Right cardiac atrium (tissue), 5 donors: ENCODE measurements at regions not wholly inside any gene's neighbourhood (a gene's known extent, or its start where the extent isn't known, plus 50 kb on each side); places are given as distances from the start of the nearest gene placed in this dataset.

Source experiments
- ATAC-seq, 2 donors: fragments of 200-7000 bp; cut with Tn5 transposase; one replicate each; pipeline versions ENCODE4 v1.8.0 to v1.9.1; 2020; ENCODE audit warnings: moderate library complexity in 2 of 2, mild to moderate bottlenecking in 1 of 2
- DNase-seq, 3 donors: peaks; one replicate each; pipeline ENCODE4 v3.0.0-alpha.2; 2020
- H3K27ac ChIP-seq: one replicate; pipeline ENCODE4 v1.5.1; 2013; ENCODE audit warnings: mild to moderate bottlenecking, low read length, control low read depth, moderate library complexity
- H3K27me3 ChIP-seq: one replicate; pipeline ENCODE4 v1.6.1; 2013; ENCODE audit not compliant: control insufficient read depth, insufficient read depth
- H3K4me1 ChIP-seq: one replicate; pipeline ENCODE4 v1.6.1; 2013; ENCODE audit warnings: low read length; ENCODE audit not compliant: control insufficient read depth, insufficient read depth
- H3K4me3 ChIP-seq: one replicate; pipeline ENCODE4 v1.5.1; 2013; ENCODE audit warnings: low read length, control low read depth
- H3K9me3 ChIP-seq: one replicate; pipeline ENCODE4 v1.6.1; 2013; ENCODE audit warnings: low read length; ENCODE audit not compliant: control insufficient read depth
- WGBS: extraction: QIAGEN DNeasy Blood & Tissue Kit; methylation state at CpG from one replicate; pipeline ENCODE4 v1.1.7; 2013; 5-methylcytosine and 5-hydroxymethylcytosine counted together
- intact Hi-C, 4 donors: fragments of 100-400 bp; cut with DNase I; formaldehyde crosslinking; loops; one replicate each; pipeline versions ENCODE4 v1.11.0 to v1.14.0; 2022 to 2023
- donor health status: healthy with polysubstance abuse.
- donor health status: DM: no; HTN: yes; CAD: no.
- donor health status: DM: no; HTN: no; CAD: no.
- donor health status: DM: no; HTN: yes; CAD: no; lungs with severe emphysema.
- donor health status: DM: yes; HTN: yes; CAD: no.

DNA sequence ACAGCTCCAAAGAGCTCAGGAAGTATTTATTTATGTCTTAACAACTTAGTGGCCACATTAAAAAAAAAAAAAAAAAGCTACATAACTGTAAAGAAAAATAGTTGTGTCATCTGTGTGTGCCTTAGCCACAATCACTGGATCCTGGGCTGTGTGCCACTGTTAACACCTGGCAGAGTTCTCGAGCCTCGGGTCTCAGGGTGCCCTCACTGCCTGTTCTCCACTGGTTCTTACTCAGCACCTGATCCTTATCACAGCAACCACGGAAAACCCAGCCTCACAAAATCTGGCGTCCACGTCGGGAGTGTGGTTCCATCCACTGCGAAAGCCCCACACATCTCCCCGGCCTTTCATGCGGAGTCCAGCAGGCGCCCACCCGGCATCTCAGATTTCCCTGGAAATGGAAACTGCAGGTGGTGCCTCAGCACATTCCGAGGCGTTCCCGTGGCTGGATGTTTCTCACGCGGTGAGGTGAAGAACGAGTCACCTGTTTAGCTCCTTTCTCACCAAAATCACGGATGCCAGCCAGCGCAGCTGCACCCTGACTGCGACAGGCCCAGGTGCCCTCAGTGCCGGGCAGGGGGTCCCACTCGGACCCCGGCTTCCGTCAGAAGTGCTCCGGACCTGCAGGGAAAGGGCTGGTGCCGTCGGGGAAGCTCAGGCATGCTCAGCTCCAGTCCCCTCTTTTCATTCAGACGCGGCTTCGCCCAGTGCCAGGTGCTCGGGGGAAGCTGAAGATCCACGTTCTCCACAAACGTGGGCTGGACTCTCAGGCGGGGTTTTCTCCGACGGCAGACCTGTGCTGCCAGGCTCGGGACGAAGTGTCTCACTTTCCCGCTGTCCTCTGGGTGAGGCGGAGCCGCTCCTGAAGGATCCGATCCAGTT is 198.7 kb upstream of the SALL3 start:
- intact Hi-C loops: no loop called here
- DNase-seq: no peak
- Histone ChIP-seq H3K27ac (no peak overlapping the region), H3K4me1 (no peaks in the 10 kb centered on the region), H3K9me3 (no peaks in the 10 kb centered on the region), H3K27me3 (no peaks in the 10 kb centered on the region), H3K4me3 (no peak overlapping the region)
- 87% methylated on average over 42 of the region's 42 CpGs for WGBS
- ATAC-seq: no peak

DNA sequence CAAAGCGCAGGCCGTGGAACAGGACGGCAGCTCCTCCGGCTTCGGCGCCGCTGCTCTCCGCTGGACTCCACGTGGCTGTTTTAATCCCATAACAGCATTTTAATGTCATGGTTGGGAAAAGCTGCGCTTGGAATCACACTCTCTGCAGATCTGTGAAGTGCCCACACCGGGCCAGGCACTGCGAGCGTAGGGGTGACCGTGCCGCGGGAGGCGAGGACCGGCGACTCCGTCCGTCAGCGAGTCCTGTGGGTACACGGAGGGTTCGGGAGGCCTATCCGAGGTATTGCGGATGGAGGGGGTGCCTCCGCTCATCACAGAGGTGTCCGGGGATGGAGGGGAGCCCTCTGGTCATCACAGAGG is 198.0 kb upstream of the SALL3 start:
- WGBS: 91% methylated on average over 28 of the region's 28 CpGs
- no peak for ATAC-seq

DNA sequence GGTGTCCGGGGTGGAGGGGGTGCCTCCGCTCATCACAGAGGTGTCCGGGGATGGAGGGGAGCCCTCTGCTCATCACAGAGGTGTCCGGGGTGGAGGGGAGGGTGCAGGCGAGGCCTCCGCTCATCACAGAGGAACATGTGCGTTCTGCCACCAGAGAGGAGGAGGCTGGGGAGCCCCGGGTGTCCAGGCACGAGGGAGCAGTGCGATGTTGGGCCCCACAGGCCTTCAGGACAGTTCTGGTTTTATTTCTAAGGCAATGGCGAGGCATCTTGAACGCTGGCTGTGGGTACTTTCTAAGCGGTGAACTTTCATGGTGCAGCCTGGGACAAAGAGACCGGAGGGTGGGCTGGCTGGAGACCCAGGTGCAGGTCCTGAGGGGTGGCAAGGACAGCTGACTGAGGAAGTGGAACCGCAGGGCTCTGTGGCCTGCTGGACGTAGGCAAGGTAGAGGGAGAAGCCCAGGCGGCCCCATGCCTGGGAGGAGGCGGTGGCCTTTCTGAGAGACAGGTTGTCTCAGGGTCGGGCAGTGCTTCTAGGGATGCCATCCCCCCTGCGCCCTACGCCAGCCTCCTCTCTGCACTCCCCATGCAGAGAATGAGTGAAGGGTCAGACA is 196.6 kb upstream of the SALL3 start:
- Histone ChIP-seq H3K9me3 (no peaks in the 10 kb centered on the region), H3K27ac (no peak overlapping the region), H3K27me3 (no peaks in the 10 kb centered on the region), H3K4me3 (no peak overlapping the region), H3K4me1 (no peaks in the 10 kb centered on the region)
- WGBS: 87% methylated on average over 21 of the region's 21 CpGs
- ATAC-seq: no peak
- DNase-seq: no peak
- intact Hi-C loops: no loop called here

More for the DNA sequence above, 198.0 kb upstream of the SALL3 start:
- Histone ChIP-seq H3K4me1 (no peaks in the 10 kb centered on the region), H3K27me3 (no peaks in the 10 kb centered on the region), H3K27ac (no peak overlapping the region), H3K9me3 (no peaks in the 10 kb centered on the region), H3K4me3 (no peak overlapping the region)
- intact Hi-C loops: no loop called here
- DNase-seq: no peak

DNA sequence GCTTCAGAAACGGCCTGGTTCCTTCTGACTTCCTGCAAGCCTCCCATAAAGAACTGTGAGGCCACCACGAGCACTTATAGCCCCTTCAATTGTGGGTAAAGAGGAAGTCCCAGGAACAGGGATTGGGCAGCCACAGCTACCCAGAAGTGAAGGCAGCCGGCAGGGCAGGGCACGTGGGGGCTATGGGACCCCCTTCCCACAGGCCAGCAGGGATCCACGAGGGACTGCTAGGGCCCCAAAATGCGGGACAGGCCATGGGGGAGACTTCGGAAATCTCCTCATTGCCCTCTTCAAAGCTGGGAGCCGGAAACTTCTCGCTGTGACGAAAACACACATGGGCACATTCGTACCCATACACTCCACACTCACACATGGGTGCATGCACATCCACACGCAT is 196.1 kb upstream of the SALL3 start:
- no peaks in the 10 kb centered on the region for H3K9me3 ChIP-seq
- H3K4me3 ChIP-seq: no peak overlapping the region
- no peaks in the 10 kb centered on the region for H3K4me1 ChIP-seq
- intact Hi-C loops: no loop called here
- H3K27ac ChIP-seq: no peak overlapping the region
- ATAC-seq (no peak), DNase-seq (no peak)
- no peaks in the 10 kb centered on the region for H3K27me3 ChIP-seq
- WGBS: 78% methylated on average over 12 of the region's 12 CpGs

DNA sequence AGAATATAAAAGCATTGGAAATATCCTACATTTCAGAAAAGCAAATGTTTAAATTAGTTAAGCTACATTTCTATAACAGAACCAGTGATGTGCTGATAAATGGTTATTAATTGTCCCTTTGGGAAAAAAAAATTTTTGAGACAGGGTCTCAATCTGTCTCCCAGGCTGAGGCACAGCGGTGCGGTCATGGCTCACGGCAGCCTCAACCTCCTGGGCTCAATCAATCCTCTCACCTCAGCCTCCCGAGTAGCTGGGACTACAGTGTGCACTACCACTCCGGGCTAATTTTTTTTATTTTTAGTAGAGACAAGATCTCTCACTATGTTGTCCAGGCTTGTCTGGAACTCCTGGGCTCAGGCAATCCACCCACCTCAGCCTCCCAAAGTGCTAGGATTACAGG is 194.8 kb upstream of the SALL3 start:
- H3K27me3 ChIP-seq: no peaks in the 10 kb centered on the region
- no peak overlapping the region for H3K27ac ChIP-seq
- ATAC-seq (no peak), DNase-seq (no peak)
- H3K4me1 ChIP-seq: no peaks in the 10 kb centered on the region
- 87% methylated on average over 5 of the region's 5 CpGs for WGBS
- intact Hi-C loops: no loop called here
- no peak overlapping the region for H3K4me3 ChIP-seq
- H3K9me3 ChIP-seq: no peaks in the 10 kb centered on the region

DNA sequence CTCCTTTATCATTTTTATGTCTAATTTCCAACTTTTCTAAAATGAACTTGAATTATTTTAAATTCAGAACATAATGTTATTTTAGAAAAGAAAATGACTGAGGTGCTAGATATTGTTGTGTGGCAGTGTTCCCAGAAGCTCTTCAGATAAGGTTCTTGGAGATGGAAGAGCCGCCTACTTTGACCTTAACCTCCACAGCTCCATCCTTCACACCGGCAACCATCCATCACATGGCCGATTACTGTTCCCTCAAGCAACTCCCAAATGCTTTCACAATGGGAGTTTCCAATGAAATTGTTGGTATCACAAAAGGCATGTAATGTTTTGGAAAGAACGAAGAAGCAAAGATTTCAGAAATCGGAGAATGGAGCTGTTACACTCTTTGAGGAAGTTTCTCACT is 193.9 kb upstream of the SALL3 start:
- Histone ChIP-seq H3K27me3 (no peaks in the 10 kb centered on the region), H3K4me1 (no peaks in the 10 kb centered on the region), H3K4me3 (no peak overlapping the region), H3K27ac (no peak overlapping the region), H3K9me3 (no peaks in the 10 kb centered on the region)
- 38% methylated on average over 5 of the region's 5 CpGs for WGBS
- DNase-seq (no peak), ATAC-seq (no peak)
- intact Hi-C loops: no loop called here

DNA sequence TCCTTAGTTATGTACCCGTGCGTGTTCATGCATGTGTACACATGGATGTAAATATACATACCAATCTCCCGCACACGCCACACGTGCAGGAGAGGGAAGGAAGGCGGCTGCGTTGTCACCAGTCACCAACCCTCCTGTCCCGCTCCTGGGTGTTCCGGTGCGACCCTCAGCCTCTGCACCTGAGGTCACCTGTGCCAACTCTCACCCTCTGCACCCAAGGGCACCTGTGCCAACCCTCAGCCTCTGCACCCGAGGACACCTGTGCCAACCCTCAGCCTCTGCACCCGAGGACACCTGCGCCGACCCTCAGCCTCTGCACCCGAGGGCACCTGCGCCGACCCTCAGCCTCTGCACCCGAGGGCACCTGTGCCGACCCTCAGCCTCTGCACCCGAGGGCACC is 192.8 kb upstream of the SALL3 start:
- WGBS: 92% methylated on average over 19 of the region's 20 CpGs
- H3K4me1 ChIP-seq: no peaks in the 10 kb centered on the region
- ATAC-seq: no peak
- H3K9me3 ChIP-seq: no peaks in the 10 kb centered on the region
- DNase-seq: no peak
- no peak overlapping the region for H3K4me3 ChIP-seq
- intact Hi-C loops: no loop called here
- H3K27me3 ChIP-seq: no peaks in the 10 kb centered on the region
- no peak overlapping the region for H3K27ac ChIP-seq

DNA sequence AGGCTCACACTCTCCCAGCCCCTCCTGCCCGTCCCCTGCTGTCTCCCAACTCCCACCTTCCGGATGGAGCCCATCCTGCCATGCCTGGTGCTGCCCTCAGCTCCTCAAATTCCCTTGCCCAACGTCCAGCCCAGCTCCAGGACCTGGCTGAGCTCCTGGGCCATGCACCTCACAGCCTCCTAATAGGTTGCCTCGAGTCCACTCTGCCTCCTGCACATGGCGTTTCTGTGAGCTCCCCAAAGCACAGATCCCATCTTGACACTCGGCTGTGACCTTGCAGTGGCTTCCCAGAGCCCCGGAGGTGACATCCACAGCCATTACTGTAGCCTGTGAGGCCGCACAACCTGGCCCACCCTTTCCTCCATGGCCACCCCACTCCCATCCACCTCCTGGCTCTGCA is 191.9 kb upstream of the SALL3 start:
- ATAC-seq: no peak
- WGBS: 68% methylated on average over 8 of the region's 8 CpGs

DNA sequence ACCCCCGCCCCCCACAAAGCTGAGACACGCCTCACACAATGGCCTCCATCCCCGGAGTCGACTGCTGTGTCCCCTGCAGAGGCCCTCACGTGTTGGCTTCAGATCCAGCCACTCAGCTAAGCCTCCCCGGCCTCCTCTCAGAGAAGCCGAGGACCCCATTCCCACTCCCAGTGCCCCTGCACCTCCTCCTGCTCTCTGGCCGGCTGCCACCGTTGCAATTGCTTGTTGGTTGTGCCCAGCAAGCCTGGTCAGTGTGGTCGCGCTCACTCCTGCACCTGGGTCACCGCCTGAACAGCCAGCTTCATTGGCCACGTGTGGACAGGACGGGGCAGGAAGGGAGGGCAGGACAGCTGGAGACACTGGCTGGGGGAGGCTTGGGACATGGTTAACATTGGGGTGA is 191.5 kb upstream of the SALL3 start:
- intact Hi-C loops: no loop called here
- no peak for ATAC-seq
- DNase-seq: no peak
- H3K9me3 ChIP-seq: no peaks in the 10 kb centered on the region
- H3K27ac ChIP-seq: no peak overlapping the region
- H3K4me3 ChIP-seq: no peak overlapping the region
- no peaks in the 10 kb centered on the region for H3K4me1 ChIP-seq
- WGBS: 79% methylated on average over 14 of the region's 14 CpGs
- no peaks in the 10 kb centered on the region for H3K27me3 ChIP-seq

More for the DNA sequence above, 191.9 kb upstream of the SALL3 start:
- Histone ChIP-seq H3K4me3 (no peak overlapping the region), H3K27ac (no peak overlapping the region), H3K27me3 (no peaks in the 10 kb centered on the region), H3K9me3 (no peaks in the 10 kb centered on the region), H3K4me1 (no peaks in the 10 kb centered on the region)
- DNase-seq: no peak
- intact Hi-C loops: no loop called here

DNA sequence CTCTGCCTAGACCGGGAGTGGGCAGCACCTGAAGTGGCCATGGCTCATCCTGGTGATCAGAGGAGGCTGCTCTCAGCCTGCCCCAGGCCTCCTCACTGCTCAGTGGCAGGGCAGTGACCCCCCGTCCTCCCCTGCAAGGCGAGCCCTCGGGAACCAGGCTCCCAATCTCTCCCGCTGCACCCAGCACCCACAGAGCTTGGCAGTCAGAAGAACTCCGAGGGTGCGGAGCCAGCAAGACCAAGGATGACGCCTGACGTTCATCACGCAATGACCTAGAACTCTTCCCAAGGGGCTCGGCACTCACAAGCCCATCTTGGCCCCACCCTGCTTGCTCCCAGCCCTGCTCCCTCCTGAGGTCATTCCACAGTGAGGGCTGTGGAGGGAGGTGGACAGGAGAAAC is 189.8 kb upstream of the SALL3 start:
- no peaks in the 10 kb centered on the region for H3K9me3 ChIP-seq
- H3K27me3 ChIP-seq: no peaks in the 10 kb centered on the region
- intact Hi-C loops: no loop called here
- H3K4me1 ChIP-seq: no peaks in the 10 kb centered on the region
- peak in 1 of 2 donors; percentile 19 for ATAC-seq
- 81% methylated on average over 11 of the region's 11 CpGs for WGBS
- H3K4me3 ChIP-seq: no peak overlapping the region
- H3K27ac ChIP-seq: no peak overlapping the region
- DNase-seq: peak in 1 of 3 donors; percentile 23

DNA sequence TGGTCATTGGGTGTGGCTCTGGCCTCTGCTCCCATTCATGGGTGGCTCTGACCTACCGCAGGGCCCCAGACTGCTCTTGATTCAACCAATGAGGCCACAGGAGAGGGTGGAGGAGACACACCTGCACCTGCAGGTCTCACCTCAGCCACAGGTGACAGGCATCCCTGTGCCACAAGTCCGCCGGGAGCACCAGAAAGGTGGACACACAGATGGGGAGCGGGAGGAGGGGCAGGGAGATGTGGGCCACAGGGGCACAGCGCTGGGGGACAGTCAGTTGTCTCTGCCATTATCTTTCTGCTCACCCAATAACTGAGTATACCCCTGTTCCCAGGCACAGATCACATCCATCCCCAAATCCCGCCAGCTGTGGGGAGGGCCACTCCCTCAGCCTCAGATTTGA is 189.1 kb upstream of the SALL3 start:
- Histone ChIP-seq H3K9me3 (no peaks in the 10 kb centered on the region), H3K4me1 (no peaks in the 10 kb centered on the region), H3K4me3 (no peak overlapping the region), H3K27me3 (no peaks in the 10 kb centered on the region), H3K27ac (no peak overlapping the region)
- 87% methylated on average over 6 of the region's 6 CpGs for WGBS
- ATAC-seq: no peak
- intact Hi-C loops: no loop called here
- DNase-seq: peak in 1 of 3 donors; percentile 11
